Peyer's patch (tissue), 4 donors: ENCODE measurements at regions not wholly inside any gene's neighbourhood (a gene's known extent, or its start where the extent isn't known, plus 50 kb on each side); places are given as distances from the start of the nearest gene placed in this dataset.

Experiments
- POLR2A ChIP-seq, 2 donors: fragments of 450-650 bp; IDR thresholded peaks; one replicate each; pipeline ENCODE4 v1.5.1; 2017; ENCODE audit warnings: antibody characterized with exemption in 2 of 2, mild to moderate bottlenecking in 2 of 2, moderate library complexity in 2 of 2
- TF ChIP-seq, protein P1 (sequence below), 6 experiments: fragments of 450-650 bp in 4 of 6; fragments of 200-600 bp in 2 of 6; sonication (generic) in 1 of 6; IDR thresholded peaks; one replicate each; pipeline ENCODE4 v1.5.1; 2017 to 2019; ENCODE audit warnings: antibody characterized with exemption in 6 of 6, mild to moderate bottlenecking in 3 of 6, moderate library complexity in 1 of 6

DNA sequence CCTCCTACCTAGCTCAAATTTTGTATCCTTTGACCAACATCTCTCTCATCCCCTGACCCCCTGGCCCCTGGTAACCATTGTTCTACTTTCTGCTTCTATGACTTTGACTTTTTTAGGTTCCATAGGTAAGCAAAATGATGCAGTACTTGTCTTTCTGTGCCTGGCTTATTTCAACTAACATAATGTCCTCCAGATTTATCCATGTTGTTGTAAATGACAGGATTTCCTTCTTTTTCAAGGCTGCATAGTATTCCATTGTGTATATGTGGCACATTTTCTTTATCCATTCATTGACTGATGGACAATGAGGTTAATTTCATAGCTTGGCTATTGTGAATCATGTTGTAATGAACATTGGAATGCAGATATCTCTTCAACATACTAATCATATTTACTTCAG, 170.1 kb downstream of the DPY19L2 start:
- TF ChIP-seq POLR2A (IDR thresholded peaks at IDR 0.05) = no peak
- TF ChIP-seq, protein P1, sequence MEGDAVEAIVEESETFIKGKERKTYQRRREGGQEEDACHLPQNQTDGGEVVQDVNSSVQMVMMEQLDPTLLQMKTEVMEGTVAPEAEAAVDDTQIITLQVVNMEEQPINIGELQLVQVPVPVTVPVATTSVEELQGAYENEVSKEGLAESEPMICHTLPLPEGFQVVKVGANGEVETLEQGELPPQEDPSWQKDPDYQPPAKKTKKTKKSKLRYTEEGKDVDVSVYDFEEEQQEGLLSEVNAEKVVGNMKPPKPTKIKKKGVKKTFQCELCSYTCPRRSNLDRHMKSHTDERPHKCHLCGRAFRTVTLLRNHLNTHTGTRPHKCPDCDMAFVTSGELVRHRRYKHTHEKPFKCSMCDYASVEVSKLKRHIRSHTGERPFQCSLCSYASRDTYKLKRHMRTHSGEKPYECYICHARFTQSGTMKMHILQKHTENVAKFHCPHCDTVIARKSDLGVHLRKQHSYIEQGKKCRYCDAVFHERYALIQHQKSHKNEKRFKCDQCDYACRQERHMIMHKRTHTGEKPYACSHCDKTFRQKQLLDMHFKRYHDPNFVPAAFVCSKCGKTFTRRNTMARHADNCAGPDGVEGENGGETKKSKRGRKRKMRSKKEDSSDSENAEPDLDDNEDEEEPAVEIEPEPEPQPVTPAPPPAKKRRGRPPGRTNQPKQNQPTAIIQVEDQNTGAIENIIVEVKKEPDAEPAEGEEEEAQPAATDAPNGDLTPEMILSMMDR (IDR thresholded peaks at IDR 0.05) = no peak
